ENCODE measurements at regions not wholly inside any gene's neighbourhood (a gene's known extent, or its start where the extent isn't known, plus 50 kb on each side); places are given as distances from the start of the nearest gene placed in this dataset.

DNA sequence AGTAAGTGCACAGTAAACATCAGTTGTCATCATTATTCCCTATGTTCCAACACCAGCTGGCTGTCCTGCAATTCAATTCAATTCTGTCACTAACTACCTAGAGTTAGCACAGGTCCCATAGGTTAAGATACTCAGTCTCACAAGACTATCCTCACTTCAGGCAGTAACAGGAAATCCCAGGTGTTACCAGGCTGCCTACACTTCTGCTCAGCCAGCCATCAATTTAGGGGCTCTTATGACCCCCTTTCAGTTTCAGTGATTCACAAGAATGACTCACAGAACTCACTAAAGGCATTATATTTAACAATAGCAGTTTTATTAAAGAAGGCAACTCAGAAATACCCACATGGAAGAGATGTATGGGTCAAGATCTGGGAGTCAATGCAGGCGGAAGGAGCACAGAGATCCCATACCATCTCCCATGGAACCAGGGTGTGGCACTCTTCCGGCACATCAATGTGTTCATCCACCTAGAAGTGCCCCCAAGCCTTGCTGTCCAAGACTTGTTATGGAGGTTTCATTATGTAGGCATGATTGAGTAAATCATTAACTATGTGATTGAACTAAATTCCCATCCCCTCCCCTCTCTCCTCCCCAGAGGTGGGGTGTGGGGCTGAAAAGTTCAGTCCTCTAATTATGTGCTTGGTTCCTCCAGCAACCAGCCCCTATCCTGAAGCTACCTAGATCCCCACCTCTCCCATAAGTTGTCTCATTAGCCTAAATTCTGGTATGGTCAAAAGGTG lies 120.8 kb upstream of the WSCD2 start:
- no peak overlapping the region for H3K9ac ChIP-seq (ENCODE audit: low read depth, low read length)
- H3K27ac ChIP-seq (ENCODE audit: low read depth, low read length), result no peak overlapping the region
- H3K27me3 ChIP-seq (ENCODE audit: insufficient read depth, low read length), result peaks cover 17% of the 10 kb centered on the region
- WGBS, result 97% methylated on average over 2 of the region's 2 CpGs
- H3K36me3 ChIP-seq (ENCODE audit: insufficient read depth, low read length), result no peaks in the 10 kb centered on the region
- no peak overlapping the region for H3K4me3 ChIP-seq (ENCODE audit: low read length)
- H3K9me3 ChIP-seq (ENCODE audit: insufficient read depth, low read depth, low read length), result no peaks in the 10 kb centered on the region
- H3K4me1 ChIP-seq (ENCODE audit: insufficient read depth, low read length), result no peaks in the 10 kb centered on the region

DNA sequence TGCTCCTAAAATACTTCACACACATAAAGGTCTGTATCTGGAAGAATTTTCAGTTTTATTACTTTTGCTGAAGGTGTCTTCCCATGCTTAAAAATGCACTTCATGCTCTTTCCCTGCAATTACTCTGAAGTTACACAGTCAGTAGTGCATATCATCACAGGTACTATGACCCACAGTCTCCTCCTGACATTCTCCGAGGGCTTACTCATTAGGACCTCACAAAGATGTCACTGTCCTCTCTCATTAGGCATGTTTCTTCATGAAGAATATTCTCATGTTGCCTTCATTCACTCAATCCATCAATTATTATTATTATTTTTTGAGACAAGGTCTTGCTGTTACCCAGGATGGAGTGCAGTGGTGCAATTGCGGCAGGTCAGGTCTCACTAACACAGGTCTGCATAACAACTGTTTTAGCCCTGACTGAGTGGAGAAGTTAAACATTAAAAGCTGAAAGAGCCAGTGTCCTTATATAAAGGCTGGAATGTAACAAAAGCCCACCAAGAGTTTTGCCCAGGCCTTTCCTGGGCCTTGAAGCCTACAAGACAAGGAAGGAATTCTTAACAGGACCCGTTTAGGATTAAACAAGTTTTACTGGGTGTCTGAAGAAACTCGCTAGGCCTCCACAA lies 119.5 kb upstream of the WSCD2 start:
- H3K9ac ChIP-seq (ENCODE audit: low read depth, low read length), result no peak overlapping the region
- H3K4me3 ChIP-seq (ENCODE audit: low read length), result no peak overlapping the region
- no peaks in the 10 kb centered on the region for H3K36me3 ChIP-seq (ENCODE audit: insufficient read depth, low read length)
- no peaks in the 10 kb centered on the region for H3K9me3 ChIP-seq (ENCODE audit: insufficient read depth, low read depth, low read length)
- H3K27ac ChIP-seq (ENCODE audit: low read depth, low read length), result no peak overlapping the region
- H3K4me1 ChIP-seq (ENCODE audit: insufficient read depth, low read length), result no peaks in the 10 kb centered on the region
- peaks cover 20% of the 10 kb centered on the region for H3K27me3 ChIP-seq (ENCODE audit: insufficient read depth, low read length)
- 78% methylated on average over 4 of the region's 4 CpGs for WGBS

DNA sequence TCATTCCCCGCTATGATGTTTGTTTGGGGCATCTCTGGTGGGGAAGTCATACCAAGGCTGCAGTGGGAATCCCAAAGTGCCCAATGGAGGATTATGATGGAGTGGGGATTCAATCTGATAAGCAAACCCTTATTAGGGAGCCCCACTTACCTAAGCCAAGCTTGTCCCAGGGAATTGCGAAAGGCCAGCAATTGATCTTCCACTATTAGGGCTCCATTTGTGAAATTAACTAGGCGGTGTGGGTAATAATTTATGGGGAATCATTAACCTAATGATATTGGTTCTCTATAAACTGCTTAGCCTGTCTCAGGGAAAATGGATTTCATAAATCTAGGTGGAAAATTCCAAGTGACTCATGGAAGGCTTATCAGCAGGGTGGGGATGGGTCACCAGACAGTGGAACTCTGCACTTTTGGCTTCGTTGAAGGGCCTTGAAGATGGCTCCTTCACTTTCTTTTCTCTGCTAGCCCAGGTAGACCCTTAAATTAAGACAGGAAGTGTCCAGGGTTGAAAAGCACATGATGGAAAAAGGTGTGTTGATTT lies 113.0 kb upstream of the WSCD2 start:
- 94% methylated on average over 4 of the region's 4 CpGs for WGBS
- no peak overlapping the region for H3K9ac ChIP-seq (ENCODE audit: low read depth, low read length)
- H3K4me3 ChIP-seq (ENCODE audit: low read length), result no peak overlapping the region
- no peaks in the 10 kb centered on the region for H3K4me1 ChIP-seq (ENCODE audit: insufficient read depth, low read length)
- no peak overlapping the region for H3K27ac ChIP-seq (ENCODE audit: low read depth, low read length)
- H3K9me3 ChIP-seq (ENCODE audit: insufficient read depth, low read depth, low read length), result no peaks in the 10 kb centered on the region
- H3K36me3 ChIP-seq (ENCODE audit: insufficient read depth, low read length), result no peaks in the 10 kb centered on the region
- peaks cover 7% of the 10 kb centered on the region for H3K27me3 ChIP-seq (ENCODE audit: insufficient read depth, low read length)

DNA sequence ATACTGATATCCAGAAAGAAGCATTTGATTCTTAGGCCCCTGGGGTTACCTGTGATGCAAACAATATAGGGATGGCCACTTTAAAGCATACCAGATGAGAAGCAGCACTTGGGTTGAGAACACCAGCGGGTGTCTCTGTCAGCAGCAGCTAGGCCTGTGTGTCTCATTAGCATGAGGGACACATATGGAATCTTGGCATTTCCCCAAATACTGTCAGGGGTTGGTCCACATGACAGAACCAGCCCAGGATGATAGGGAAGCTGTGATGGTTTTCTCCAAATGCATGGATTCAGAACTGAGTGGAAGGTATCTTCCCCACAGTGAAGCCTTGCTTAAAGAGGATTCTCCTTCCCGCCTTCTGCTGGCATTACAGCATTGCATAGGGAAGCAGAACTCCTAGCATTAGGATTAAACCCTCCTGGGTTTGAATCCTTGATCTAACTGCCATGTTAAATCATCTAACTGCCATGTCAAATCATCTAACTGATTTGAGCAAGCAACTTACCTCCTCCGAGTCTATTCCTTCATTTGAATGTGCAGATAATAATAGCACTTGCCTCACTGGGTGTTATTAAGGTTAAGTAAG lies 111.5 kb upstream of the WSCD2 start:
- 80% methylated on average over 3 of the region's 3 CpGs for WGBS
- Histone ChIP-seq H3K27me3 (ENCODE audit: insufficient read depth, low read length) (peaks cover 4% of the 10 kb centered on the region), H3K9me3 (ENCODE audit: insufficient read depth, low read depth, low read length) (no peaks in the 10 kb centered on the region)

DNA sequence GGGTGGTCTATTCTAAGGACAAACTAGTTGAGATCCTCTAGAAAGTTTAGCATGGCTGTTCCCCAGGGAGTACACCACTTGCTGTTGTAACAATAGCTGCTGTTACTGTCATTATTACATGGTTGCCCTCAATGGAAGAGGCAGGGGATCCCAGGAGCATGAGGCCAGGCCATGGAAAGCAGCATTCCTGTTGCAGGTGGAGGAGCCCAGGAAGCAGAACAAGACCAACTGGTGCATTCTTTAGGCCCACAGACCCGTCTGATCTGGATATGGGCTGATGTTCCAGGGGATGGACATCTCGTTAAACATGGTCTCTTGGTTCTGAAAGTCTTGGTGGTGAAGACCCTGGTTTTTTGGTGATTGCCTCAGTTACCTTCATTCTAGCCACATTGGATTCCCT lies 109.2 kb upstream of the WSCD2 start:
- H3K36me3 ChIP-seq (ENCODE audit: insufficient read depth, low read length), result no peaks in the 10 kb centered on the region
- H3K4me3 ChIP-seq (ENCODE audit: low read length), result no peak overlapping the region
- no peaks in the 10 kb centered on the region for H3K9me3 ChIP-seq (ENCODE audit: insufficient read depth, low read depth, low read length)
- no peaks in the 10 kb centered on the region for H3K4me1 ChIP-seq (ENCODE audit: insufficient read depth, low read length)
- no peak overlapping the region for H3K9ac ChIP-seq (ENCODE audit: low read depth, low read length)
- WGBS, result 82% methylated on average over 2 of the region's 2 CpGs
- no peaks in the 10 kb centered on the region; the same call in 1 of the 2 replicates for H3K27me3 ChIP-seq (ENCODE audit: insufficient read depth, low read length)
- H3K27ac ChIP-seq (ENCODE audit: low read depth, low read length), result no peak overlapping the region

More for the DNA sequence above, 111.5 kb upstream of the WSCD2 start:
- Histone ChIP-seq H3K27ac (ENCODE audit: low read depth, low read length) (no peak overlapping the region), H3K36me3 (ENCODE audit: insufficient read depth, low read length) (no peaks in the 10 kb centered on the region), H3K4me1 (ENCODE audit: insufficient read depth, low read length) (no peaks in the 10 kb centered on the region), H3K9ac (ENCODE audit: low read depth, low read length) (no peak overlapping the region), H3K4me3 (ENCODE audit: low read length) (no peak overlapping the region)

DNA sequence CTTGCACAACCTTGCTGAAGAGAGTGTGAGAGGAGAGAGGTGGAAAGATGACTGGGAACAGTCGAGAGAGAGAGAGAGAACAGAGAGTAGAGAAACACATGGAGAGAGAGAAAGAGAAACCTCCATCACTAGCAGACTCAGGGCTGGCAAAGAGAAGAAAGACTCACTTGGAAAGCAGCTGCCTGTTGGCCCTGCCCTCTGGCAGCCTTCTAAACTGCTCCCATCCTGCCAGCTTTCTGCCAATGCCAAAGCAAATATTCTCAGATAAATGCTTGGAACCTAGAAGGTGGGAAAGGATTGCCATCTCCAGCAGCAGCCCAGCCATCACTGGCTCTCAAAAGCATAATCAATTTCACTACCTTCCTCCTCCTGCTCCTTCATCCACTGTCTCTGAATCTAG lies 107.9 kb upstream of the WSCD2 start:
- H3K36me3 ChIP-seq (ENCODE audit: insufficient read depth, low read length), result no peaks in the 10 kb centered on the region
- WGBS, result 80% methylated on average over 1 of the region's 1 CpG
- no peaks in the 10 kb centered on the region; the same call in 1 of the 2 replicates for H3K27me3 ChIP-seq (ENCODE audit: insufficient read depth, low read length)
- H3K4me1 ChIP-seq (ENCODE audit: insufficient read depth, low read length), result no peaks in the 10 kb centered on the region
- no peak overlapping the region for H3K4me3 ChIP-seq (ENCODE audit: low read length)
- H3K9ac ChIP-seq (ENCODE audit: low read depth, low read length), result no peak overlapping the region
- no peaks in the 10 kb centered on the region for H3K9me3 ChIP-seq (ENCODE audit: insufficient read depth, low read depth, low read length)
- H3K27ac ChIP-seq (ENCODE audit: low read depth, low read length), result no peak overlapping the region

DNA sequence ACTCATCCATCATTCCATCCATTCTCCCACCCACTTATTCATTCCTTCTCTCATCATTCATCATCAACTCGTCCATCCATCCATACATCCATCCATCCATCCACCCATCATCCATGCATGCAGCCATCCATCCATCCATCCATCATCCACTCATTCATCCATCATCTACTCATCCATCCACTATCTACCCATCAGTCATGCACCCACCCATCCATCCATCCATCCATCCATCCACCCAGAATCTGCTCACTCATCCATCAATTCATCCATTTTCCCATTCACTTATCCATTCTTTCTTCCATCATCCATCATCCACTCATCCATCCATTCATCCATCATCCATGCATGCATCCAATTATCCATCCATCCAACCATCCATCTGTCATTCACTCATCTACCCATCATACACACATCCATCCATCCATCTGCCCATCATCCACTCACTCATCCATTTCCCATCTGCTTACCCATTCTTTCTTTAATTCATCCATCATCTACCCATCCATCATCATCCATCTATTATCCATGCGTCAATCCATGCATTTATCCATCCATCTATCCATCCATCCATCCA lies 107.1 kb upstream of the WSCD2 start:
- H3K4me1 ChIP-seq (ENCODE audit: insufficient read depth, low read length), result no peaks in the 10 kb centered on the region
- no peaks in the 10 kb centered on the region for H3K36me3 ChIP-seq (ENCODE audit: insufficient read depth, low read length)
- no peak overlapping the region for H3K9ac ChIP-seq (ENCODE audit: low read depth, low read length)
- 77% methylated on average over 2 of the region's 2 CpGs for WGBS
- H3K9me3 ChIP-seq (ENCODE audit: insufficient read depth, low read depth, low read length), result no peaks in the 10 kb centered on the region
- no peak overlapping the region for H3K4me3 ChIP-seq (ENCODE audit: low read length)
- H3K27me3 ChIP-seq (ENCODE audit: insufficient read depth, low read length), result no peaks in the 10 kb centered on the region; the same call in 1 of the 2 replicates
- H3K27ac ChIP-seq (ENCODE audit: low read depth, low read length), result no peak overlapping the region

DNA sequence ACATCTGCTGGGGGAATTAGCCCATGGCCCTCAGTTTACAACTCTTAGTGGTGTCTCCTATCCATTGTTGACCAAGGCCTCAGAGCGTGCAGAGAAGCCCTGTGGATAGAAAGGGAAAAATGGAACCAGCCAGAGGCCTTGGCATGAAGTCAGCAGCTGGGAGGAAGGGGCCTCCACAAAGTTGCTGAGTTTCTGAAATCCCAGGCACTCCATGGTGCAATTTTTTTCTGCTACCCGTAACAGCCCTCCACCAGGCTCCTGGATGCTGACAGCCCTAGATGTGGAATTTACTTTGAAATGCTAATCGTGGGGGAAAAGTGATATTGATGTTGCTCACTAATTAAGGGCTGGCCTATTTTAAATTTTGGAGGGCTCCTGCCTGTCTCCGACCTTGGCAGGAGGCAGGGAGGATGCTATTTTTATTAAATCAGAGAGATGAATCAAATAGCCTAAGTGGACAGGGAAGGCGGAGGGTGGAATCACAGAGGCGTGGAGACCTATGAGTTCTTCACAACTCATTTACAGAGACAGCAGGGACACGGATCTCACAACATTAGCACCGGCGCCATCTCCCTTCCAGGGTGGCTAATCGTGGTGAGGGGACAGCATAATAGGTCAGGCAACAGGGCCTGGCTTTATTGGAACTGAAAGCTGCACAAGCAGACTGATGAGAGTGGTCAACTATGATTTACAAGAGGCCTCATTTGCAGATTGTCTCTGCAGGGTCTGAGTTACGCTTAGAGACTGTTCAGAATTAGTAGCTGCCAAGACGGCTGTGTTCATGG lies 99.8 kb upstream of the WSCD2 start:
- Histone ChIP-seq H3K4me3 (ENCODE audit: low read length) (no peak overlapping the region), H3K27me3 (ENCODE audit: insufficient read depth, low read length) (peaks cover 18% of the 10 kb centered on the region; the same call in 1 of the 2 replicates), H3K9ac (ENCODE audit: low read depth, low read length) (no peak overlapping the region), H3K27ac (ENCODE audit: low read depth, low read length) (no peak overlapping the region), H3K36me3 (ENCODE audit: insufficient read depth, low read length) (no peaks in the 10 kb centered on the region), H3K9me3 (ENCODE audit: insufficient read depth, low read depth, low read length) (no peaks in the 10 kb centered on the region), H3K4me1 (ENCODE audit: insufficient read depth, low read length) (peaks cover 9% of the 10 kb centered on the region; the same call in 1 of the 2 replicates)
- 60% methylated on average over 12 of the region's 12 CpGs for WGBS

DNA sequence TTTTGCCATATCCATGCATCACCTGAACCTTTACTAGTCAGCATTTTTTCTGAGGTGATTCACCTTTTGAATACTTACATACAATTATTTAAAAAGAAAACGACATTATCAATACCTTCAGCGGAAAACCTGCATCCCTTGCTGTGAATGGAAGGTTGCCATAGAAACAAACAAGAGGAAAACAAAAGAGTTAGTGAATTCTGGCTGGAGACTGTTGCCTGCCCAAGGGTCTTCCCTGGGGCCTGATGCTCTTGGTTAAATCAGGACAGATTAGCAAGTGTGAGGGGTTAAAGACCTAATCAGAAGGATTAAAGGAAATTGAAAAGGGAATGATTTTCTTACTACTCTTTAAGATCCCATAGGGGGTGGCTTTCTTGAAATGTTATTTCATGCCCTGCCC lies 96.0 kb upstream of the WSCD2 start:
- H3K27ac ChIP-seq (ENCODE audit: low read depth, low read length), result peak overlapping the region; percentile 33; the same call in 1 of the 2 replicates
- no peak overlapping the region for H3K4me3 ChIP-seq (ENCODE audit: low read length)
- H3K4me1 ChIP-seq (ENCODE audit: insufficient read depth, low read length), result peaks cover 9% of the 10 kb centered on the region; the same call in 1 of the 2 replicates
- no peaks in the 10 kb centered on the region for H3K36me3 ChIP-seq (ENCODE audit: insufficient read depth, low read length)
- H3K9me3 ChIP-seq (ENCODE audit: insufficient read depth, low read depth, low read length), result no peaks in the 10 kb centered on the region
- no peak overlapping the region for H3K9ac ChIP-seq (ENCODE audit: low read depth, low read length)
- peaks cover 46% of the 10 kb centered on the region for H3K27me3 ChIP-seq (ENCODE audit: insufficient read depth, low read length)
- WGBS, result 0% methylated on average over 1 of the region's 2 CpGs

DNA sequence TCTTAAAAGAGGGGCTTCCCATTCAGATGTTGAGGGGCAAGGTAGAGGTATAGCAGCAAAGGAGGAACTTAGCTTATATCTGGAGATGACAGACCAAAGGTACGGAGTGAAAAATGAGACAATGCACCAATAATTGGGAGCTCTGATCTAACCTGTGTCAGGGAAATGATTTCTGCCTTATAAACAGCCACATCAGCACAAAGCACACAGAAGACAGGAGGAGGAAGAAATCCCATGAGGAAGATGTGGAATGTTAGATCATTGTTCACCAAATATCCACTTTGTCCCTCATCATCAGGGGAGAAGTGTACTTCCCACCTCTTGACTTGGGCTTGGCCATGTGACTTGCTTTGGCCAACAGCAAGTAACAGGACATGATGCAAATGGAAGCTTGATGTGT lies 93.7 kb upstream of the WSCD2 start:
- no peak overlapping the region for H3K27ac ChIP-seq (ENCODE audit: low read depth, low read length)
- H3K4me3 ChIP-seq (ENCODE audit: low read length), result no peak overlapping the region
- H3K4me1 ChIP-seq (ENCODE audit: insufficient read depth, low read length), result peaks cover 9% of the 10 kb centered on the region; the same call in 1 of the 2 replicates
- no peaks in the 10 kb centered on the region for H3K9me3 ChIP-seq (ENCODE audit: insufficient read depth, low read depth, low read length)
- peaks cover 53% of the 10 kb centered on the region for H3K27me3 ChIP-seq (ENCODE audit: insufficient read depth, low read length)
- WGBS, result 88% methylated on average over 1 of the region's 1 CpG
- no peaks in the 10 kb centered on the region for H3K36me3 ChIP-seq (ENCODE audit: insufficient read depth, low read length)
- H3K9ac ChIP-seq (ENCODE audit: low read depth, low read length), result no peak overlapping the region

Measured in HUES64 (cell line).